Glomerular visceral epithelial cell (primary cell): ENCODE measurements at regions not wholly inside any gene's neighbourhood (a gene's known extent, or its start where the extent isn't known, plus 50 kb on each side); places are given as distances from the start of the nearest gene placed in this dataset.
"Not testable (repeated sequence)": the region's sequence is repeated elsewhere in the genome, so short reads cannot be mapped to it uniquely, and the experiment has no call there.

ENCODE experiments used
- DNase-seq: peaks from one replicate; pipeline ENCODE4 v3.0.0-alpha.2; 2016; ENCODE audit errors: extremely low spot score

GRCh38 chr9:85487872-85488271 lies 253.9 kb downstream of the AGTPBP1 start:
- DNase-seq: no peak

GRCh38 chr9:85484235-85484634 lies 257.5 kb downstream of the AGTPBP1 start:
- DNase-seq: no peak

GRCh38 chr9:85483208-85483607 lies 258.5 kb downstream of the AGTPBP1 start:
- no peak for DNase-seq

GRCh38 chr9:85479305-85479704 lies 262.4 kb downstream of the AGTPBP1 start:
- DNase-seq: no peak

GRCh38 chr9:85478847-85479246 lies 262.9 kb downstream of the AGTPBP1 start:
- no peak for DNase-seq

GRCh38 chr9:85474896-85475295 lies 266.9 kb downstream of the AGTPBP1 start:
- DNase-seq: not testable (repeated sequence)

GRCh38 chr9:85471791-85472190 lies 270.0 kb downstream of the AGTPBP1 start:
- no peak for DNase-seq

GRCh38 chr9:85469041-85469440 lies 272.7 kb downstream of the AGTPBP1 start:
- DNase-seq: no peak

GRCh38 chr9:85466834-85467233 lies 274.9 kb downstream of the AGTPBP1 start:
- DNase-seq: no peak

- DNase-seq: not testable (repeated sequence)
Measured at GRCh38 chr9:85458114-85458864, 283.5 kb downstream of the AGTPBP1 start.

GRCh38 chr9:85453850-85454249 lies 287.9 kb downstream of the AGTPBP1 start:
- no peak for DNase-seq

GRCh38 chr9:85452841-85453240 lies 288.9 kb downstream of the AGTPBP1 start:
- DNase-seq: no peak

- DNase-seq: no peak
Measured at GRCh38 chr9:85451680-85452079, 290.1 kb downstream of the AGTPBP1 start.

GRCh38 chr9:85445887-85446286 lies 295.9 kb downstream of the AGTPBP1 start:
- no peak for DNase-seq

- no peak for DNase-seq
Measured at GRCh38 chr9:85444243-85444642, 297.5 kb downstream of the AGTPBP1 start.

- no peak for DNase-seq
Measured at GRCh38 chr9:85443190-85443598, 298.6 kb downstream of the AGTPBP1 start.

- no peak for DNase-seq
Measured at GRCh38 chr9:85439791-85440190, 302.0 kb downstream of the AGTPBP1 start.

GRCh38 chr9:85433956-85434355 lies 307.8 kb downstream of the AGTPBP1 start:
- DNase-seq: not testable (repeated sequence)

- DNase-seq: not testable (repeated sequence)
Measured at GRCh38 chr9:85433551-85433950, 308.2 kb downstream of the AGTPBP1 start.

- DNase-seq: no peak
Measured at GRCh38 chr9:85433046-85433445, 308.7 kb downstream of the AGTPBP1 start.

- DNase-seq: no peak
Measured at GRCh38 chr9:85432599-85432998, 309.2 kb downstream of the AGTPBP1 start.

GRCh38 chr9:85431339-85432102 lies 310.2 kb downstream of the AGTPBP1 start:
- DNase-seq: no peak

- no peak for DNase-seq
Measured at GRCh38 chr9:85430659-85431338, 311.0 kb downstream of the AGTPBP1 start.
